Glomerular endothelial cell (primary cell): ENCODE measurements at regions not wholly inside any gene's neighbourhood (a gene's known extent, or its start where the extent isn't known, plus 50 kb on each side); places are given as distances from the start of the nearest gene placed in this dataset.
"Not testable (repeated sequence)": the region's sequence is repeated elsewhere in the genome, so short reads cannot be mapped to it uniquely, and the experiment has no call there.

Experiments
- DNase-seq: peaks from one replicate; pipeline ENCODE4 v3.0.0-alpha.2; 2011; ENCODE audit warnings: low read depth, low spot score; ENCODE audit errors: extremely low read depth

- no peak for DNase-seq
Observed at GRCh38 chr6:168948990-168949531, 304.6 kb downstream of the THBS2 start.

- DNase-seq = no peak
Observed at GRCh38 chr6:168948002-168948401, 305.6 kb downstream of the THBS2 start.

GRCh38 chr6:168943231-168943905 lies 310.3 kb downstream of the THBS2 start:
- no peak for DNase-seq

- DNase-seq = no peak
Observed at GRCh38 chr6:168942646-168943045, 311.0 kb downstream of the THBS2 start.

GRCh38 chr6:168941036-168941435 lies 312.6 kb downstream of the THBS2 start:
- DNase-seq = no peak

GRCh38 chr6:168939796-168940195 lies 313.9 kb downstream of the THBS2 start:
- no peak for DNase-seq

GRCh38 chr6:168939041-168939440 lies 314.6 kb downstream of the THBS2 start:
- no peak for DNase-seq

GRCh38 chr6:168938546-168938945 lies 315.1 kb downstream of the THBS2 start:
- DNase-seq = no peak

GRCh38 chr6:168937054-168937453 lies 316.6 kb downstream of the THBS2 start:
- no peak for DNase-seq

GRCh38 chr6:168935628-168936010 lies 318.0 kb downstream of the THBS2 start:
- DNase-seq = no peak

- DNase-seq = no peak
Observed at GRCh38 chr6:168934660-168935627, 318.7 kb downstream of the THBS2 start.

GRCh38 chr6:168932171-168932570 lies 321.5 kb downstream of the THBS2 start:
- not testable (repeated sequence) for DNase-seq

- DNase-seq = not testable (repeated sequence)
Observed at GRCh38 chr6:168931072-168931471, 322.6 kb downstream of the THBS2 start.

- DNase-seq = no peak
Observed at GRCh38 chr6:168929871-168930450, 323.7 kb downstream of the THBS2 start.

- DNase-seq = no peak
Observed at GRCh38 chr6:168928012-168928411, 325.6 kb downstream of the THBS2 start.

- no peak for DNase-seq
Observed at GRCh38 chr6:168927026-168927425, 326.6 kb downstream of the THBS2 start.

- DNase-seq = no peak
Observed at GRCh38 chr6:168926306-168926705, 327.3 kb downstream of the THBS2 start.

GRCh38 chr6:168925671-168926070 lies 328.0 kb downstream of the THBS2 start:
- DNase-seq = no peak

- no peak for DNase-seq
Observed at GRCh38 chr6:168923171-168923570, 330.5 kb downstream of the THBS2 start.

GRCh38 chr6:168922436-168922835 lies 331.2 kb downstream of the THBS2 start:
- DNase-seq = no peak

GRCh38 chr6:168920289-168920688 lies 333.4 kb downstream of the THBS2 start:
- no peak for DNase-seq
